Osteocyte (in vitro differentiated cells): ENCODE measurements at regions not wholly inside any gene's neighbourhood (a gene's known extent, or its start where the extent isn't known, plus 50 kb on each side); places are given as distances from the start of the nearest gene placed in this dataset.

ENCODE experiments used
- DNase-seq: peaks from one replicate; pipeline ENCODE4 v3.0.0; 2021; ENCODE audit warnings: mixed read lengths; ENCODE audit not compliant: unreplicated experiment; ENCODE audit errors: extremely low spot score
- H3K27ac Mint-ChIP-seq: one replicate; pipeline ENCODE4 v1.8.0; 2021; ENCODE audit warnings: mild to moderate bottlenecking, mixed read lengths; ENCODE audit not compliant: unreplicated experiment
- H3K27me3 Mint-ChIP-seq: one replicate; pipeline ENCODE4 v1.8.0; 2021; ENCODE audit warnings: mixed read lengths; ENCODE audit not compliant: unreplicated experiment
- H3K36me3 Mint-ChIP-seq: one replicate; pipeline ENCODE4 v1.8.0; 2021; ENCODE audit warnings: mixed read lengths; ENCODE audit not compliant: unreplicated experiment
- H3K4me1 Mint-ChIP-seq: one replicate; pipeline ENCODE4 v1.8.0; 2021; ENCODE audit warnings: mixed read lengths; ENCODE audit not compliant: unreplicated experiment
- H3K4me3 Mint-ChIP-seq: one replicate; pipeline ENCODE4 v1.8.0; 2021; ENCODE audit warnings: mild to moderate bottlenecking, moderate library complexity, mixed read lengths; ENCODE audit not compliant: unreplicated experiment
- H3K9me3 Mint-ChIP-seq: one replicate; pipeline ENCODE4 v1.8.0; 2021; ENCODE audit warnings: mixed read lengths; ENCODE audit not compliant: unreplicated experiment
- CTCF ChIP-seq: fragments of 200-600 bp; sonication (generic); IDR thresholded peaks from 2 replicates; pipeline ENCODE4 v1.5.0; 2021; ENCODE audit warnings: antibody characterized with exemption, mild to moderate bottlenecking, moderate library complexity

GRCh38 chr11:79807506-79807905 lies 366.7 kb upstream of the TENM4 start:
- H3K9me3 Mint-ChIP-seq, result peaks cover 8% of the 10 kb centered on the region
- no peaks in the 10 kb centered on the region for H3K27me3 Mint-ChIP-seq
- DNase-seq, result no peak
- H3K4me3 Mint-ChIP-seq, result no peak overlapping the region
- no peaks in the 10 kb centered on the region for H3K36me3 Mint-ChIP-seq
- no peaks in the 10 kb centered on the region for H3K4me1 Mint-ChIP-seq
- H3K27ac Mint-ChIP-seq, result no peak overlapping the region
- TF ChIP-seq CTCF, result no peak

GRCh38 chr11:79796704-79797103 lies 355.9 kb upstream of the TENM4 start:
- no peaks in the 10 kb centered on the region for H3K27me3 Mint-ChIP-seq
- H3K27ac Mint-ChIP-seq, result no peak overlapping the region

DNA sequence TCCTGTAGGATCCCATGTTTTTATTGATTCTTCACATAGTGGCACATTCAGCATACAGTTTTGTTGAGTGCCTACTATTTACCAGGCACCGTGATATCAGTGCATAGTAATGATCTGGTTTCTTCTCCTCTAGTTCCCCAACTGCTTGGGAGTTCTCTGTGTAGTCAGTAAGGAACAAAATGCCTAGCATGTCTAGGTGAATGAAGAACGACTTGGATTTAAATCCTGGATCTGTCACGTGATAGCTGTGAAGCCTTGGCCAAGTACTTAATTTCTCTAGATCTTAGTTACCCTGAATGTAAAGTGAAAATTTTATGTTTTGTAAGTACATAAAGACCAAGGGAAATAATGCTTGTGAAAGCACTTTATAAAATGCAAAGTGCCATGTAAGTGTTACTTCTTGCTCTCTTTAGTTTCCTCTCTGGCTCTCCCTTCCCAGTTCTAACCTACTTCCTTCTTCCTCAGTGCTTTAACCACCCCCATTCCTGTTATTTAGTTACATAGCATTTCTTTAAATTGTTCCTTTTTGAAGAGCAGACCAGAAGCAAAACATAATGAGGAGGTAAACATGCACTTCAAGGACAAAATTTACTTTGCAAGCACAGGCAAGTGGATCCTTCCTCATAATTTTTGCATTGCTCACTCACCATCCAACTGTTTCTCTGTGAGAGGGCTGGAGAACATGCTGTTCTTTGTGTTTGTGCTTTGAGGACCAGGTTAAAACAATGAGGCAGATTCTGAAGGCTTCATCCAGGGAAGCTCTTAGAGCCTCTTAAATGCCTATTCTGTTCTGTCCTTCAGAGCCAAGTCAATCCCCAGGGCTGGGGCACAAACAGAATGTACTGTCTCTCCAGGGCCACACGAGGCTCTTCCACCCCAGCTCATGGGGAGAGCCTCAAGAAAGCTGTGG lies 353.9 kb upstream of the TENM4 start:
- H3K27me3 Mint-ChIP-seq, result no peaks in the 10 kb centered on the region

More at GRCh38 chr11:79796704-79797103, 355.9 kb upstream of the TENM4 start:
- no peak for TF ChIP-seq CTCF
- Mint-ChIP-seq H3K9me3 (no peaks in the 10 kb centered on the region), H3K4me1 (no peaks in the 10 kb centered on the region), H3K36me3 (no peaks in the 10 kb centered on the region), H3K4me3 (no peak overlapping the region)
- DNase-seq, result no peak

DNA sequence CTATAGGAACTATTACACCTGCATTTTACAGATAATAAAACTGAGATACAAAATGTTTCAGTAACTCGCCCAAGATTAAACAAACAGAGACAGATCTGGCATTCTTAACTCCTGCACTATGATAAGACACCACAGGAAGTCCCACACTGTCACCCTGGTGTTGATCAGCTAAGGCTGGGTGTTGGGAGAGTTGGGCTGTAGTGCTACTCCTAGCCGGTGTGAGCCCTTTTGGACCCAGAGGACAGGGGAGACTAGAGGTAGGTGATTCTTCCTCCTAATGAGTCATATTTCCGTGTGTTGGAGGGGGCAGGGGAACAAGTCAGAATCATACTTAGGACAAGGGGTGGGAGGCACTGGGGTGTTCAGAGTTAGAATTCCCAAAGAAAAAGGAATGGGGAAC lies 353.2 kb upstream of the TENM4 start:
- Mint-ChIP-seq H3K27ac (no peak overlapping the region), H3K36me3 (no peaks in the 10 kb centered on the region), H3K27me3 (no peaks in the 10 kb centered on the region), H3K4me1 (no peaks in the 10 kb centered on the region), H3K4me3 (no peak overlapping the region), H3K9me3 (no peaks in the 10 kb centered on the region)
- no peak for TF ChIP-seq CTCF
- no peak for DNase-seq

More for the DNA sequence above, 353.9 kb upstream of the TENM4 start:
- H3K9me3 Mint-ChIP-seq, result no peaks in the 10 kb centered on the region
- no peaks in the 10 kb centered on the region for H3K36me3 Mint-ChIP-seq
- no peak for TF ChIP-seq CTCF
- no peak for DNase-seq
- H3K27ac Mint-ChIP-seq, result no peak overlapping the region
- H3K4me1 Mint-ChIP-seq, result no peaks in the 10 kb centered on the region
- H3K4me3 Mint-ChIP-seq, result no peak overlapping the region

DNA sequence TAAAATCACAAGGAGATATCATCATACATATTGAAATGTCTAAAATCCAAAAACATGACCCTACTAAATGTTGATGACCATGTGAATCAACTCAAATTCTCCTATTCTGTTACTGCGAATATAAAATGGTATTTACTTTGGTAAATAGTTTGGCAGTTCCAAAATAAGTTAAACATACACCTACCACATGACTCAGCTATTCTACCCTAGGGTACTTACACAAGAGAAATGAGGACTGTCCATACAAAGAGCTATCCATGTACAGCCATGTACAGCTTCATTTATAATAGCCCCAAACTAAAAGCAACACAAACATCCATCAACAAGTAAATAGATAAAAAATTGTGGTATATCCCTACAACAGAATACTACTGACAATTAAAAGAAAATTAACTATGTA lies 346.1 kb upstream of the TENM4 start:
- no peak for TF ChIP-seq CTCF
- Mint-ChIP-seq H3K27ac (no peak overlapping the region), H3K9me3 (no peaks in the 10 kb centered on the region), H3K4me1 (no peaks in the 10 kb centered on the region), H3K4me3 (no peak overlapping the region), H3K36me3 (no peaks in the 10 kb centered on the region), H3K27me3 (peaks cover 4% of the 10 kb centered on the region)
- DNase-seq, result no peak
